ENCODE measurements at regions not wholly inside any gene's neighbourhood (a gene's known extent, or its start where the extent isn't known, plus 50 kb on each side); places are given as distances from the start of the nearest gene placed in this dataset.

DNA sequence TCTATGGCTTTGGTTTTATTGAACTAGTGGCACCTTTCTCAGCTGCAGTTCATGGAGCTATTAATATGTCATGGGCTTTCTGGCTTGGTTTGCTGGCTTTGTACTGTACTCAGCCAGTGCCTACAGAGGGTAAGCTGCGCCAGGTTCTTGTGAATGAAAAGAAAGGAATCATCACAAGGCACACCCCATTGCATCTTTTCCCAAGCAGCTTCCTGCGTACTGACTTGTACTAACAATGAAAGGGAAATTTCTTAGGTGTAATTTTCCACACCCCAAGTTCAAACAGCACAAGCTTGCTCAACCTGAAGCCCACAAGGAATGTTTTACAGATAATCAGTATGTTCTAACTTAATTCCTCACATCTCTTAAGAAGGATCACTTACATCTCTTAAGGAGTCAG lies 78.0 kb upstream of the TNFSF18 start:
- no peak for TF ChIP-seq CTCF (IDR thresholded peaks at IDR 0.05; ENCODE audit: insufficient read depth, low read depth, low read length)
- DNase-seq (ENCODE audit: low read depth): no peak
- H3K4me3 ChIP-seq (ENCODE audit: low read depth, low read length): no peak overlapping the region

GRCh38 chr1:173127369-173128307 lies 76.9 kb upstream of the TNFSF18 start:
- no peak for DNase-seq (ENCODE audit: low read depth)
- no peak overlapping the region for H3K4me3 ChIP-seq (ENCODE audit: low read depth, low read length)
- no peak for TF ChIP-seq CTCF (IDR thresholded peaks at IDR 0.05; ENCODE audit: insufficient read depth, low read depth, low read length)

DNA sequence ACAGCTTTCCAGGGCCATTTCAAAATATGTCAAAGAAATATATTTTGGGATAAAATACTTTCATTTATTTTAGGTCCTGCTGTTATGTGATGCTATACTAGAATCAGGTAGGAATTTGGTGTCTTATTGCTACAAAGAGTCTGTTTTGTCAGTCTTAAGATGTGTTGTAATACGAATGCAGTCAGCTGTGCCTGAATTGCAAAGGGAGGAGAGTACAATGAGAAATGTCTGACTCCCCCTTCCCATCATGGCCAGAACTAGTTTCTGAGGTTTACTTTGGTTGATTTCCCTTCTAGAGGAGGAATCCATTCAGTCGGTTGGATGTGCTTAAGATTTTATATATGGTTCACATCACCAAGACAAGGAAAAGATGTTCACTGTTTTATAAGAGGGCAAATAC lies 75.7 kb upstream of the TNFSF18 start:
- no peak overlapping the region for H3K4me3 ChIP-seq (ENCODE audit: low read depth, low read length)
- TF ChIP-seq CTCF (IDR thresholded peaks at IDR 0.05; ENCODE audit: insufficient read depth, low read depth, low read length): no peak
- DNase-seq (ENCODE audit: low read depth): no peak

DNA sequence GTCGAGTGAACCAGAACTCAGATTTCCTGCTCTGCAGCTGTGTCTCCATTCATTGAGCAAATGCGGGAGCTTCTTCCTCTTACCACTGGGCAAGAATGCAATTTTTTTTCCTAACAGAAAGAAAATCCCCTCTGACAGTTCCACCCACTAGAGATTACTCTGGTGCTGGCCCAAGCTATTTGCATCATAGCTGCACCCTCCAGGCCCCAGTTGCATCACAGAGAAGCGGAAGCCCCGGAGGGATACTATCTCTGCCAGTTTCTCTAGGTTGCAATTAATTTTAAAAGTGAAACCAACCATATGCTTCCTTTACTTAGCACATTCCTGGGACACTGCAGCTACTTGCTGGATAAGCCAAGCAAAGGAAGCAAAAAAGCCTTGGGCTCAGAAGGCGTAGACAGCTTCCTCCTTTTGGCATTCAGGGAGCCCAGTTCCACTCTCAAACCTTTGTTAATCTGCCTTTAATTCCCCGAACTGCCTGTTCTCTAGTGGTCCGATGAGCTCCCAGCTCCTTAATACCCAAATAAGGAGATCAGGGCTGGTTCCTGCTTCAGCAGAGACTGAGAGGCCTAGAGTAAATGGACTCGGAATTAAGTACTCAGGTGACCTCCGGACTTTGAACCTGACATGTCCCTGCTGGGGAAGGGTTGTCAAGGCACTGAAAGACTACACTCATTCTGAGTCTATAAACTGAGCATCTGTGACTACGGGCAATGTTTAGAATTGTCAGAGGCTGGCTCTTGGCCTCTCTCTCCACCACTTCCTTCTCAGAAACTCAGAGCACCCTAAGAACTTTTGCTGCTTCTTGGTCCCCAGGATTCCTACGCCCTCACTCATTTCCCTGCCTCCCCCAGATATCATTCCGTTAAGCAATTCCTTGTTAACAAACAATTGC lies 72.5 kb upstream of the TNFSF18 start:
- no peak for TF ChIP-seq CTCF (IDR thresholded peaks at IDR 0.05; ENCODE audit: insufficient read depth, low read depth, low read length)
- peak overlapping the region; percentile 34 for H3K4me3 ChIP-seq (ENCODE audit: low read depth, low read length)
- peak; percentile 99 for DNase-seq (ENCODE audit: low read depth)

GRCh38 chr1:173122344-173122935 lies 71.7 kb upstream of the TNFSF18 start:
- TF ChIP-seq CTCF (IDR thresholded peaks at IDR 0.05; ENCODE audit: insufficient read depth, low read depth, low read length): no peak
- peak; percentile 61 for DNase-seq (ENCODE audit: low read depth)
- peak overlapping the region; percentile 24 for H3K4me3 ChIP-seq (ENCODE audit: low read depth, low read length)

- no peak overlapping the region for H3K4me3 ChIP-seq (ENCODE audit: low read depth, low read length)
- no peak for DNase-seq (ENCODE audit: low read depth)
- no peak for TF ChIP-seq CTCF (IDR thresholded peaks at IDR 0.05; ENCODE audit: insufficient read depth, low read depth, low read length)
Measured at GRCh38 chr1:173118404-173118803, 67.7 kb upstream of the TNFSF18 start.
